H9 (cell line): ENCODE measurements at regions not wholly inside any gene's neighbourhood (a gene's known extent, or its start where the extent isn't known, plus 50 kb on each side); places are given as distances from the start of the nearest gene placed in this dataset.

ENCODE experiments used
- DNase-seq: peaks from one replicate; pipeline ENCODE4 v3.0.0-alpha.2; 2017
- H2AFZ ChIP-seq: one replicate; pipeline ENCODE4 v1.6.1; 2013; ENCODE audit warnings: mild to moderate bottlenecking, low read length, control low read depth, moderate library complexity
- H2AK5ac ChIP-seq: 2 replicates; pipeline ENCODE4 v1.6.1; 2013; ENCODE audit warnings: low read length, control low read depth, mixed read lengths; ENCODE audit not compliant: insufficient read length
- H2BK120ac ChIP-seq: one replicate; pipeline ENCODE4 v1.6.1; 2013; ENCODE audit warnings: low read depth, mild to moderate bottlenecking, low read length, control low read depth, inconsistent platforms; ENCODE audit not compliant: poor library complexity, severe bottlenecking
- H2BK12ac ChIP-seq: 2 replicates; pipeline ENCODE4 v1.6.1; 2013; ENCODE audit warnings: low read length, control low read depth, mixed read lengths, low read depth; ENCODE audit not compliant: insufficient read length
- H2BK15ac ChIP-seq: 2 replicates; pipeline ENCODE4 v1.6.1; 2013; ENCODE audit warnings: low read depth, low read length, control low read depth
- H2BK20ac ChIP-seq: one replicate; pipeline ENCODE4 v1.6.1; 2013; ENCODE audit warnings: low read depth, mild to moderate bottlenecking, low read length, control low read depth, inconsistent platforms; ENCODE audit not compliant: poor library complexity, severe bottlenecking
- H2BK5ac ChIP-seq: 2 replicates; pipeline ENCODE4 v1.6.1; 2013; ENCODE audit warnings: low read length, control low read depth, mixed read lengths; ENCODE audit not compliant: insufficient read length
- H3K14ac ChIP-seq: 2 replicates; pipeline ENCODE4 v1.6.1; 2013; ENCODE audit warnings: low read length, control low read depth; ENCODE audit not compliant: insufficient read depth
- H3K18ac ChIP-seq: 2 replicates; pipeline ENCODE4 v1.6.1; 2013; ENCODE audit warnings: low read depth, mild to moderate bottlenecking, mixed read lengths, low read length, control low read depth; ENCODE audit not compliant: insufficient read length
- H3K23ac ChIP-seq: 2 replicates; pipeline ENCODE4 v1.6.1; 2013; ENCODE audit warnings: low read length, control low read depth, mixed read lengths, low read depth; ENCODE audit not compliant: insufficient read length
- H3K23me2 ChIP-seq: 2 replicates; pipeline ENCODE4 v1.6.1; 2013; ENCODE audit warnings: low read depth, mild to moderate bottlenecking, mixed read lengths, low read length, control low read depth; ENCODE audit not compliant: insufficient read length, poor library complexity, severe bottlenecking
- H3K27ac ChIP-seq: 2 replicates; pipeline ENCODE4 v1.5.1; 2013; ENCODE audit warnings: low read length, control low read depth, mixed read lengths, low read depth; ENCODE audit not compliant: insufficient read length
- H3K27me3 ChIP-seq: 2 replicates; pipeline ENCODE4 v1.6.1; 2013; ENCODE audit warnings: low read length, control low read depth, inconsistent platforms; ENCODE audit not compliant: insufficient read depth
- H3K4ac ChIP-seq: 2 replicates; pipeline ENCODE4 v1.6.1; 2013; ENCODE audit warnings: low read depth, mild to moderate bottlenecking, control low read depth, inconsistent platforms, low read length, moderate library complexity
- H3K4me1 ChIP-seq: 2 replicates; pipeline ENCODE4 v1.6.1; 2013; ENCODE audit warnings: low read length, control low read depth, inconsistent platforms; ENCODE audit not compliant: insufficient read depth
- H3K4me2 ChIP-seq: 2 replicates; pipeline ENCODE4 v1.6.1; 2013; ENCODE audit warnings: low read length, control low read depth, mixed read lengths; ENCODE audit not compliant: insufficient read length, insufficient read depth
- H3K56ac ChIP-seq: 2 replicates; pipeline ENCODE4 v1.6.1; 2013; ENCODE audit warnings: low read depth, mild to moderate bottlenecking, mixed read lengths, low read length, control low read depth; ENCODE audit not compliant: insufficient read length
- H3K79me1 ChIP-seq: 2 replicates; pipeline ENCODE4 v1.6.1; 2013; ENCODE audit warnings: low read depth, mild to moderate bottlenecking, moderate library complexity, low read length, control low read depth, inconsistent platforms; ENCODE audit not compliant: insufficient read depth, poor library complexity, severe bottlenecking
- H3K79me2 ChIP-seq: 2 replicates; pipeline ENCODE4 v1.6.1; 2013; ENCODE audit warnings: low read length, control low read depth, inconsistent platforms; ENCODE audit not compliant: insufficient read depth
- H3K9ac ChIP-seq: 2 replicates; pipeline ENCODE4 v1.6.1; 2013; ENCODE audit warnings: low read length, control low read depth, mixed read lengths; ENCODE audit not compliant: insufficient read length; ENCODE audit errors: extremely low read depth
- H3K9me3 ChIP-seq: one replicate; pipeline ENCODE4 v1.6.1; 2013; ENCODE audit warnings: low read depth, low read length, inconsistent platforms; ENCODE audit not compliant: control insufficient read depth
- H3T11ph ChIP-seq: one replicate; pipeline ENCODE4 v1.6.1; 2013; ENCODE audit warnings: mild to moderate bottlenecking, low read length, control low read depth, inconsistent platforms
- H4K20me1 ChIP-seq: one replicate; pipeline ENCODE4 v1.6.1; 2013; ENCODE audit not compliant: control insufficient read depth, insufficient read length, insufficient read depth
- H4K5ac ChIP-seq: 2 replicates; pipeline ENCODE4 v1.6.1; 2013; ENCODE audit warnings: low read depth, mild to moderate bottlenecking, mixed read lengths, low read length, control low read depth; ENCODE audit not compliant: insufficient read length
- H4K8ac ChIP-seq: replicated peaks from 2 replicates; pipeline ENCODE4 v1.6.1; 2013; ENCODE audit warnings: low read length, control low read depth, mixed read lengths, low read depth; ENCODE audit not compliant: insufficient read length
- H4K91ac ChIP-seq: 2 replicates; pipeline ENCODE4 v1.6.1; 2013; ENCODE audit warnings: low read depth, mild to moderate bottlenecking, moderate library complexity, mixed read lengths, low read length, control low read depth; ENCODE audit not compliant: insufficient read length
- H3K27ac Mint-ChIP-seq, 3 experiments: 2 replicates in 2 of 3; 3 replicates in 1 of 3; pipeline ENCODE4 v1.8.0; 2020 to 2021; ENCODE audit warnings: mixed read lengths in 3 of 3, mild to moderate bottlenecking in 1 of 3, moderate library complexity in 1 of 3
- H3K27me3 Mint-ChIP-seq: 2 replicates; pipeline ENCODE4 v1.8.0; 2021; ENCODE audit warnings: low read depth, mild to moderate bottlenecking, moderate library complexity, mixed read lengths
- H3K36me3 Mint-ChIP-seq, 3 experiments: 2 replicates in 2 of 3; 3 replicates in 1 of 3; pipeline ENCODE4 v1.8.0; 2020 to 2021; ENCODE audit warnings: low read depth in 3 of 3, mixed read lengths in 3 of 3; ENCODE audit not compliant: insufficient read depth in 1 of 3
- H3K4me1 Mint-ChIP-seq, 2 experiments: 2 replicates each; pipeline ENCODE4 v1.8.0; 2020; ENCODE audit warnings: mixed read lengths in 2 of 2
- H3K4me3 Mint-ChIP-seq, 2 experiments: 2 replicates in 1 of 2; 3 replicates in 1 of 2; pipeline ENCODE4 v1.8.0; 2020 to 2021; ENCODE audit warnings: mild to moderate bottlenecking in 2 of 2, mixed read lengths in 2 of 2, moderate library complexity in 1 of 2
- H3K9me3 Mint-ChIP-seq, 2 experiments: 2 replicates in 1 of 2; 3 replicates in 1 of 2; pipeline ENCODE4 v1.8.0; 2020; ENCODE audit warnings: mild to moderate bottlenecking in 2 of 2, mixed read lengths in 2 of 2, moderate library complexity in 1 of 2
- CTCF ChIP-seq: fragments of 200-600 bp; sonication (generic); conservative IDR thresholded peaks from 3 replicates; pipeline ENCODE4 v1.8.0; 2021; ENCODE audit warnings: antibody characterized with exemption, mild to moderate bottlenecking
- WGBS: extraction: QIAGEN DNeasy Blood & Tissue Kit; methylation state at CpG from one replicate; pipeline ENCODE4 v1.1.7; 2013; ENCODE audit warnings: missing lambda C conversion rate, low lambda C conversion rate, mixed read lengths; ENCODE audit not compliant: insufficient read length; ENCODE audit errors: extremely low coverage; 5-methylcytosine and 5-hydroxymethylcytosine counted together

GRCh38 chr9:134551176-134551575 is 90.4 kb upstream of the COL5A1 start:
- no peaks in the 10 kb centered on the region for H3K79me2 ChIP-seq
- no peak for TF ChIP-seq CTCF
- no peak overlapping the region for H2BK15ac ChIP-seq
- no peaks in the 10 kb centered on the region for H3K23me2 ChIP-seq
- H4K20me1 ChIP-seq = no peaks in the 10 kb centered on the region
- H3K18ac ChIP-seq = no peak overlapping the region
- no peaks in the 10 kb centered on the region for H3K79me1 ChIP-seq
- no peak overlapping the region for H2AK5ac ChIP-seq
- Mint-ChIP-seq H3K27ac (no peak overlapping the region), H3K9me3 (peaks cover 0 to 4% of the 10 kb centered on the region in 2 experiments; a peak in 2 of 5 replicates), H3K4me1 (peaks cover 3 to 12% of the 10 kb centered on the region in 2 experiments; a peak in 2 of 4 replicates), H3K36me3 (no peaks in the 10 kb centered on the region), H3K27me3 (peaks cover 4% of the 10 kb centered on the region), H3K4me3 (no peak overlapping the region)
- H3K9ac ChIP-seq = no peak overlapping the region
- WGBS = no CpG with 5 or more reads among the region's 23 CpGs
- no peak overlapping the region for H2BK20ac ChIP-seq
- no peak overlapping the region for H4K5ac ChIP-seq
- no peak overlapping the region for H3K56ac ChIP-seq
- H3K4me2 ChIP-seq = no peak overlapping the region
- H2BK120ac ChIP-seq = no peak overlapping the region
- no peaks in the 10 kb centered on the region for H3K4me1 ChIP-seq
- H3K4ac ChIP-seq = no peak overlapping the region
- no peak overlapping the region for H2BK5ac ChIP-seq
- no peak overlapping the region for H3T11ph ChIP-seq
- no peak overlapping the region for H2BK12ac ChIP-seq
- no peaks in the 10 kb centered on the region for H3K9me3 ChIP-seq
- no peak for DNase-seq
- H3K27me3 ChIP-seq = no peaks in the 10 kb centered on the region
- no peak overlapping the region for H2AFZ ChIP-seq
- no peak overlapping the region; the same call in 1 of the 2 replicates for H3K14ac ChIP-seq
- no peak overlapping the region for H4K91ac ChIP-seq
- H4K8ac ChIP-seq = no peak overlapping the region
- H3K27ac ChIP-seq = no peak overlapping the region
- H3K23ac ChIP-seq = no peak overlapping the region
